ENCODE measurements at regions not wholly inside any gene's neighbourhood (a gene's known extent, or its start where the extent isn't known, plus 50 kb on each side); places are given as distances from the start of the nearest gene placed in this dataset.

DNA sequence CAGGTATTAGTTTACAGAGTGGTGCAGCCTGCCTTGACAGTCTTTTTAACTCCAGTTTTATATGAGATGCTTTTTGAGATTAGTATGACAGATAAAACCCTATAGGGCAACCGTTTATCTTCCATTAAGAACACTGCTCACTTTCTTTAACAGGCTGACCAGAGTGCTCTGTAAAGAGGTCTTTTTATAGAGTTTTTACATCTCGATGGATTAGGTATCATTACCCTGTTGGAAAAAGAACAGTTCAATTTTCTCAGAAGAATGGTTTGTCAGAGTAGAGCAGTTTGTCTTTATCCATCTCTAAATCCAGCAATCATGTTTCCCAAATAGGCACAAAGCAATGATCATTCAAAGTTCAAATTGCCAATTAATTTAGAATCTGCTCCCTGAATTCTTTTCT is 395.2 kb upstream of the ARGLU1 start:
- no peak overlapping the region for H3K27ac ChIP-seq (ENCODE audit: low read depth, low read length)
- no peaks in the 10 kb centered on the region for H3K36me3 ChIP-seq (ENCODE audit: low read length)
- TF ChIP-seq, protein P1, sequence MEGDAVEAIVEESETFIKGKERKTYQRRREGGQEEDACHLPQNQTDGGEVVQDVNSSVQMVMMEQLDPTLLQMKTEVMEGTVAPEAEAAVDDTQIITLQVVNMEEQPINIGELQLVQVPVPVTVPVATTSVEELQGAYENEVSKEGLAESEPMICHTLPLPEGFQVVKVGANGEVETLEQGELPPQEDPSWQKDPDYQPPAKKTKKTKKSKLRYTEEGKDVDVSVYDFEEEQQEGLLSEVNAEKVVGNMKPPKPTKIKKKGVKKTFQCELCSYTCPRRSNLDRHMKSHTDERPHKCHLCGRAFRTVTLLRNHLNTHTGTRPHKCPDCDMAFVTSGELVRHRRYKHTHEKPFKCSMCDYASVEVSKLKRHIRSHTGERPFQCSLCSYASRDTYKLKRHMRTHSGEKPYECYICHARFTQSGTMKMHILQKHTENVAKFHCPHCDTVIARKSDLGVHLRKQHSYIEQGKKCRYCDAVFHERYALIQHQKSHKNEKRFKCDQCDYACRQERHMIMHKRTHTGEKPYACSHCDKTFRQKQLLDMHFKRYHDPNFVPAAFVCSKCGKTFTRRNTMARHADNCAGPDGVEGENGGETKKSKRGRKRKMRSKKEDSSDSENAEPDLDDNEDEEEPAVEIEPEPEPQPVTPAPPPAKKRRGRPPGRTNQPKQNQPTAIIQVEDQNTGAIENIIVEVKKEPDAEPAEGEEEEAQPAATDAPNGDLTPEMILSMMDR (IDR thresholded peaks at IDR 0.05; ENCODE audit: insufficient read depth, low read length, poor library complexity, severe bottlenecking): no peak
- TF ChIP-seq EZH2phosphoT487 (conservative IDR thresholded peaks at IDR 0.05; ENCODE audit: low read length): no peak
- H3K4me2 ChIP-seq (ENCODE audit: low read depth, low read length, poor library complexity, severe bottlenecking): no peak overlapping the region
- no peak overlapping the region for H2AFZ ChIP-seq (ENCODE audit: low read depth, low read length, severe bottlenecking)
- no peak overlapping the region for H3K4me3 ChIP-seq (ENCODE audit: insufficient read depth, low read length, poor library complexity, severe bottlenecking)
- H3F3A ChIP-seq (ENCODE audit: insufficient read depth): no peaks in the 10 kb centered on the region
- H3K9me3 ChIP-seq (ENCODE audit: insufficient read depth, low read length): no peaks in the 10 kb centered on the region
- no peaks in the 10 kb centered on the region; the same call in 1 of the 2 replicates for H3K9me2 ChIP-seq (replicated peaks; ENCODE audit: insufficient read depth, low read length)
- no peaks in the 10 kb centered on the region for H3K79me2 ChIP-seq (ENCODE audit: insufficient read depth, low read length)
- no peaks in the 10 kb centered on the region for H4K20me1 ChIP-seq (ENCODE audit: low read depth, low read length)
- H3K9ac ChIP-seq (ENCODE audit: low read length): no peak overlapping the region
- H3K27me3 ChIP-seq (ENCODE audit: low read length): no peaks in the 10 kb centered on the region

DNA sequence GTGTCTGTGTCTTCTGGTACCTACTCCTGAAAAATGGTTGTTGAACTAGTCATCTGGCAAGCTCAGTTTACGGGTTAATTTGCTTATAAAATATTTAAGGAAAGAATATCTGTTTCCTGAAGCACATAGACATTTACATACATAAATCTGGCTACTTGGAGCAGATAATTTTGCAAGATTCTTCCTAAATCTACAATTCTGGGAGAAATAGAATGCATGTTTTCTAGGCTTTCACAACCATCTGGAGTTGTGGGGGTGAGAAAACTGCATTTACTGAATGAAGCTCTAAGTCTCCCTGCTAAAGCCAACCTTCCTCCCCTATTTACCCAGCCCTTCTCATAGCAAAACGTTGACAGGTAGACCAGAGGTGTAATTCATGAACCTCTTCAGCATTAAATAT is 393.7 kb upstream of the ARGLU1 start:
- TF ChIP-seq EZH2phosphoT487 (conservative IDR thresholded peaks at IDR 0.05; ENCODE audit: low read length): no peak
- TF ChIP-seq, protein P1 (IDR thresholded peaks at IDR 0.05; ENCODE audit: insufficient read depth, low read length, poor library complexity, severe bottlenecking): no peak
- no peaks in the 10 kb centered on the region for H3K36me3 ChIP-seq (ENCODE audit: low read length)
- no peak overlapping the region for H3K27ac ChIP-seq (ENCODE audit: low read depth, low read length)
- H3K9me2 ChIP-seq (replicated peaks; ENCODE audit: insufficient read depth, low read length): no peaks in the 10 kb centered on the region; the same call in 1 of the 2 replicates
- no peaks in the 10 kb centered on the region for H3K27me3 ChIP-seq (ENCODE audit: low read length)
- H3K9ac ChIP-seq (ENCODE audit: low read length): no peak overlapping the region
- no peaks in the 10 kb centered on the region for H3K9me3 ChIP-seq (ENCODE audit: insufficient read depth, low read length)
- H3K4me2 ChIP-seq (ENCODE audit: low read depth, low read length, poor library complexity, severe bottlenecking): no peak overlapping the region
- no peaks in the 10 kb centered on the region for H4K20me1 ChIP-seq (ENCODE audit: low read depth, low read length)
- no peak overlapping the region for H3K4me3 ChIP-seq (ENCODE audit: insufficient read depth, low read length, poor library complexity, severe bottlenecking)
- H3F3A ChIP-seq (ENCODE audit: insufficient read depth): no peaks in the 10 kb centered on the region
- H3K79me2 ChIP-seq (ENCODE audit: insufficient read depth, low read length): no peaks in the 10 kb centered on the region
- no peak overlapping the region for H2AFZ ChIP-seq (ENCODE audit: low read depth, low read length, severe bottlenecking)

DNA sequence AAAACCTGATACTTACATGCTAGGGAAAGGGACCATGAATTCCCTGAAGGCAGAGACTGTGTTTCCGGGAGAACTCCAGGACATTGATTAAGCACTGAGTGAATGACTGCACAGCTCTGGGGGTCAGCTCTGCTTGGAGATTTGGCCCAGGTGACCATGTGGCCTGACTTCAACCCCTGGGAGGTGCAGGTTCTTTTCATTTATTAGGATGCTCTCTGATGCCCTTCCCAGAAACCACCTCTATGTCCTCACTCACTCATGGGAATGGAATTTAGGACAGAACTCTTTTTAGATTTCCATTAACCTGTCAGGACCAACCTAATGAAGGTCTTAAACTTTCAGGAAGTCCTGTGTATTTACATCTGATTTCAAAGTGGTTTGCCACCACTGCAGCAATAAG is 393.3 kb upstream of the ARGLU1 start:
- H3K27me3 ChIP-seq (ENCODE audit: low read length): no peaks in the 10 kb centered on the region
- H3K9me2 ChIP-seq (replicated peaks; ENCODE audit: insufficient read depth, low read length): no peaks in the 10 kb centered on the region; the same call in 1 of the 2 replicates
- H3K27ac ChIP-seq (ENCODE audit: low read depth, low read length): no peak overlapping the region
- TF ChIP-seq EZH2phosphoT487 (conservative IDR thresholded peaks at IDR 0.05; ENCODE audit: low read length): no peak
- TF ChIP-seq, protein P1 (IDR thresholded peaks at IDR 0.05; ENCODE audit: insufficient read depth, low read length, poor library complexity, severe bottlenecking): no peak
- H3K4me2 ChIP-seq (ENCODE audit: low read depth, low read length, poor library complexity, severe bottlenecking): no peak overlapping the region
- no peak overlapping the region for H3K9ac ChIP-seq (ENCODE audit: low read length)
- no peak overlapping the region for H2AFZ ChIP-seq (ENCODE audit: low read depth, low read length, severe bottlenecking)
- H3F3A ChIP-seq (ENCODE audit: insufficient read depth): no peaks in the 10 kb centered on the region
- H3K36me3 ChIP-seq (ENCODE audit: low read length): no peaks in the 10 kb centered on the region
- no peaks in the 10 kb centered on the region for H4K20me1 ChIP-seq (ENCODE audit: low read depth, low read length)
- H3K9me3 ChIP-seq (ENCODE audit: insufficient read depth, low read length): no peaks in the 10 kb centered on the region
- H3K79me2 ChIP-seq (ENCODE audit: insufficient read depth, low read length): no peaks in the 10 kb centered on the region
- H3K4me3 ChIP-seq (ENCODE audit: insufficient read depth, low read length, poor library complexity, severe bottlenecking): no peak overlapping the region

All from SU-DHL-6 (cell line).